BJ (cell line): ENCODE measurements at regions not wholly inside any gene's neighbourhood (a gene's known extent, or its start where the extent isn't known, plus 50 kb on each side); places are given as distances from the start of the nearest gene placed in this dataset.
"Not testable (repeated sequence)": the region's sequence is repeated elsewhere in the genome, so short reads cannot be mapped to it uniquely, and the experiment has no call there.

ENCODE experiments used
- CTCF ChIA-PET: fragments of 350-600 bp; formaldehyde crosslinking; extraction: SDS; loops from one replicate; lab custom pipeline; 2021; ENCODE audit warnings: antibody characterized with exemption, inconsistent platforms; lab: Yijun Ruan, JAX
- POLR2A ChIA-PET: fragments of 300-600 bp; sonication (Branson Sonifier 250); formaldehyde crosslinking; extraction: SDS; loops from one replicate; lab custom pipeline; 2021; ENCODE audit warnings: antibody characterized with exemption; lab: Charles Lee
- DNase-seq: peaks from one replicate; pipeline ENCODE4 v3.0.0-alpha.2; 2011; ENCODE audit warnings: low read depth
- H3K27me3 ChIP-seq: 2 replicates; pipeline ENCODE4 v1.6.0; 2011; ENCODE audit warnings: low read length; ENCODE audit not compliant: control insufficient read depth, insufficient read depth
- H3K36me3 ChIP-seq: 2 replicates; pipeline ENCODE4 v1.5.1; 2011; ENCODE audit warnings: low read length; ENCODE audit not compliant: control insufficient read depth, insufficient read depth
- H3K4me3 ChIP-seq: 2 replicates; pipeline ENCODE4 v1.5.1; 2011; ENCODE audit warnings: low read depth, mild to moderate bottlenecking, control low read depth, low read length
- CTCF ChIP-seq: IDR thresholded peaks from 2 replicates; pipeline ENCODE4 v1.5.1; 2011; ENCODE audit warnings: low read depth, mild to moderate bottlenecking, control low read depth, inconsistent platforms, low read length, moderate library complexity; ENCODE audit not compliant: insufficient read depth

GRCh38 chr12:20155374-20155773, 213.0 kb upstream of the PDE3A start:
- no peak for TF ChIP-seq CTCF
- no peak for DNase-seq
- no peaks in the 10 kb centered on the region for H3K27me3 ChIP-seq
- H3K36me3 ChIP-seq, result no peaks in the 10 kb centered on the region
- H3K4me3 ChIP-seq, result no peak overlapping the region
- ChIA-PET POLR2A (no interaction called here), CTCF (no interaction called here)

DNA sequence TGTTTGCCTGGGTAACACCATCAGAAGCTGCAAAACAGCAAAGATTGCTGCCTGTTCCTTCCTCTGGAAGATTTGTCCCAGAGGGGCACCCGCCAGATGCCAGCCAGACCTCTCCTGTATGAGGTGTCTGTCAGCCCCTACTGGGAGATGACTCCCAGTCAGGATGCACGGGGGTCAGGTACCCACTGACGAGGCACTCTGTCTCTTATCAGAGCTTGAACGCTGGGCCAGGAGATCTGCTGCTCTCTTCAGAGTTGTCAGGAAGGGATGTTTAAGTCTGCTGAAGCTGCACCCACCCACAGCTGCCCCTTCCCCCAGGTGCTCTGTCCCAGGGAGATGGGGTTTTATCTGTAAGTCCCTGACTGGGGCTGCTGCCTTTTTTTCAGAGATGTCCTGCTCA, 207.4 kb upstream of the PDE3A start:
- CTCF ChIA-PET, POLR2A ChIA-PET, H3K4me3 ChIP-seq, H3K36me3 ChIP-seq, DNase-seq, H3K27me3 ChIP-seq: not testable (repeated sequence)

DNA sequence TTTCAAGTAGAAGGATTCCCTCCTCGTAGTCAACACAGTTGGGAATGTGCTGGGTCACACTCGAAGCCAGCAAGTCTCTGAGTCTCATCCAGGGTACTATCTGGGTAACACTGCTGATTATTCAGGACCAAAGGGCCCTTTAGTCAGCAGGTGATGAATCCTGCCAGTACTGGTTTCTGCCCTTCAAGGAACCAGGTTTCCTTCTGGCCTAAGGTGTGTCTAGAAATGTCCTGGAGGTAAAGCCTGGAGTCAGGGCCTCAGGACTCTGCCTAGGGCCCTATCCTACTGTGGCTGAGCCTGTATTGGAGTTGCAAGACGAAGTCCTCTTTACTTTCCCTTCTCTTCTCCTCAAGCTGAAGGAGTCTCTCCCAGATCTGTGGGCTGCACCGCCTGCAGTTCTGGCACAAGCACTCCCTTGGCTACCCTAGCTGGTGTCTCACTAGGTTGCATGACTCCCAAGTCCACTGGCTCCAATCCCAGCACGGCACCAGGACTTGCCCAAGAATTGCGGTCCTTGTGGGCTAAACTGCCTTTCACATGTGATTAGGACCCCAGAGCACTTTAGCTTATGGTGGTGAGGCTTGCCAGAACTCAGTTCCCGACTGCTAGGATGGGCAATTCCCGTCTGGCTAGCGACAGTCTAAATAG, 193.7 kb upstream of the PDE3A start:
- Histone ChIP-seq H3K4me3 (no peak overlapping the region), H3K36me3 (no peaks in the 10 kb centered on the region), H3K27me3 (no peaks in the 10 kb centered on the region)
- ChIA-PET POLR2A (interaction anchor here (0.6 kb wide), 1 partner anchor 19 kb away, joined by 3 read pairs; no protein-coding TSS in a partner anchor), CTCF (no interaction called here)
- no peak for TF ChIP-seq CTCF
- DNase-seq, result no peak

DNA sequence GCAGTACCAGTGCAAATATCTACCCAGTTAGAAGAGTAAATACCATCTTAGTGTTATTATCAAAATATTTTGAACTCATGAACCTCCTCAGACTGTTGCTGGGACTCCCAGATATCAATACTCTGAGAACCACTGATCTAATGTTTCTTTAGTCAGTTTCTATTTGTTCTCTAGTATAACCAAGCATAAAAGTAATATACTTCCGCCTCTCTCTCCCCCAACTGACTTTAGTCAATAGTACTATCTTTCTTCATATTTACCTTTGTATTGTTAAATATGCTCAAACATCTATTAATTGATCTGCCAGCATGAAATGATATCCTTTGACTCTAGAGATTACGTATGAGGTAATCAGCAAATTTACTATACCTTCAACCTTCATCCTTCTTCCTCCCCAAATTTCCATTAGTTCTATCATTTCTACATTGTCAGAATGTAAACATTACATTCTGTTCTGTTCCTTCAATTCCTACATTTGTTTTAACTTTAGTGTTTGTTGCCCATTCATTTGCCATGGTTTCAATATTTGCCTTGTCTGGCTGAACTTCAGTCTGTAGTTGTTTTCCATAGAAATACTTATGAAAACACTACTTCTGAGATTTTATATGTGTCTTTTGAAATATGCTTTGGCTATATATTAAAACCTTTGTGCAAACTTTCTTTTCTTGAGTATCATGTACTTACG, 192.5 kb upstream of the PDE3A start:
- no peak overlapping the region for H3K4me3 ChIP-seq
- ChIA-PET CTCF (no interaction called here), POLR2A (no interaction called here)
- no peaks in the 10 kb centered on the region for H3K27me3 ChIP-seq
- DNase-seq, result no peak
- TF ChIP-seq CTCF, result no peak
- H3K36me3 ChIP-seq, result no peaks in the 10 kb centered on the region

- Histone ChIP-seq H3K4me3 (no peak overlapping the region), H3K36me3 (no peaks in the 10 kb centered on the region), H3K27me3 (no peaks in the 10 kb centered on the region)
- no peak for DNase-seq
- POLR2A ChIA-PET, result no interaction called here
- TF ChIP-seq CTCF, result no peak
- CTCF ChIA-PET, result no interaction called here
Observed at GRCh38 chr12:20181416-20182180, 186.7 kb upstream of the PDE3A start.
